Spinal cord (tissue), 9 donors: ENCODE measurements at regions not wholly inside any gene's neighbourhood (a gene's known extent, or its start where the extent isn't known, plus 50 kb on each side); places are given as distances from the start of the nearest gene placed in this dataset.

Source experiments
- DNase-seq, 6 donors: peaks; one replicate each; pipeline versions ENCODE4 v3.0.0 to v3.0.0-alpha.2; 2013 to 2015; ENCODE audit warnings: low spot score in 6 of 6, low read depth in 4 of 6
- H3K27ac ChIP-seq: one replicate; pipeline ENCODE4 v1.5.1; 2013; ENCODE audit warnings: low read depth, low read length, control low read depth
- H3K27me3 ChIP-seq: one replicate; pipeline ENCODE4 v1.6.1; 2013; ENCODE audit warnings: low read length; ENCODE audit not compliant: control insufficient read depth, insufficient read depth
- H3K36me3 ChIP-seq: one replicate; pipeline ENCODE4 v1.6.1; 2013; ENCODE audit warnings: low read length; ENCODE audit not compliant: control insufficient read depth, insufficient read depth
- H3K4me1 ChIP-seq: one replicate; pipeline ENCODE4 v1.6.1; 2013; ENCODE audit warnings: low read length; ENCODE audit not compliant: control insufficient read depth, insufficient read depth
- H3K4me3 ChIP-seq: one replicate; pipeline ENCODE4 v1.5.1; 2013; ENCODE audit warnings: low read depth, low read length, control low read depth
- H3K9me3 ChIP-seq: one replicate; pipeline ENCODE4 v1.6.1; 2013; ENCODE audit warnings: low read length; ENCODE audit not compliant: control insufficient read depth, insufficient read depth
- WGBS: methylation state at CpG from one replicate; pipeline ENCODE4 v1.1.5; 2013; ENCODE audit warnings: missing lambda C conversion rate; ENCODE audit not compliant: insufficient coverage; 5-methylcytosine and 5-hydroxymethylcytosine counted together
- donor health status: healthy.

DNA sequence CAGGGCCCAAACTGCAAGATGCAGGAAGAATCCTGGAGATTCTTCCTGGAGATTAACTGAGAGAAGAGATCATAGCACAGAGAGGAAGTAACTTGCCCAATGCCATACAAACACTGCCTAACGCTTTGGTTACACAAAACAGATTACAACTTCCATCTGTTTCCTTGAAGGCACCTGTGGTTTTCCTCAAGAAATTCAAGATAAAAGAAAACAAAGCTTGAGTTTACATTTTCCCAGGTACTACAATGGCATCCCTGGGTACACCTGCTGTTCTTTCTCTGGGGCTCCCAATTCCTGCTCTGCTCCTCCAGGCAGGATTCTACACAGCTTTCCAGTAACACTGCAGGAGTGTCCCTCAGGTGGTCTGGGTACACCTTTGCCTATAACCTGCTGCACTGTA, 781.9 kb upstream of the ID2 start:
- H3K9me3 ChIP-seq = no peaks in the 10 kb centered on the region
- no peaks in the 10 kb centered on the region for H3K36me3 ChIP-seq
- no peak overlapping the region for H3K4me3 ChIP-seq
- no peaks in the 10 kb centered on the region for H3K4me1 ChIP-seq
- WGBS = 55% methylated on average over 1 of the region's 1 CpG
- no peak overlapping the region for H3K27ac ChIP-seq
- DNase-seq = no peak
- H3K27me3 ChIP-seq = no peaks in the 10 kb centered on the region

DNA sequence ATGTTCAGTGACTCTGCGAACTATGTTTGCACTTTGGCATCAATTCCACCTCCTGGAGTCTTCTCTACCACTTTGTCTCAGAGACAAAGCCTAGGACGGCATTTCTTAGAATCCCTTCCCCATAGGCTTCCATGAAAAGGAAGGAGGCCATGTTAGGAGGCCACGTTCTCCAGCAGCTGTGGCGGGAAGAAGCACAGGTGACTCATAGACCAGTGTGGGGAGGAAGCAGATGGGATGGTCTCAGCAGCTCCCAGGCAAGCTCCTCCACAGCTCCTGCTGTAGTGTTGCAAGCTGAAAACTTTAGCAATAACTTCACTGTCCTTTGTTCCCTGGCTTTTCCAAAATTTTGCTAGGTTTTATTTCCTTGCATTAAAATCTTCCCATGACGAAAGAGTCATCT, 781.3 kb upstream of the ID2 start:
- Histone ChIP-seq H3K9me3 (no peaks in the 10 kb centered on the region), H3K4me1 (no peaks in the 10 kb centered on the region), H3K4me3 (no peak overlapping the region), H3K27ac (no peak overlapping the region), H3K36me3 (no peaks in the 10 kb centered on the region), H3K27me3 (no peaks in the 10 kb centered on the region)
- no peak for DNase-seq
- WGBS = no CpG with 5 or more reads among the region's 5 CpGs

DNA sequence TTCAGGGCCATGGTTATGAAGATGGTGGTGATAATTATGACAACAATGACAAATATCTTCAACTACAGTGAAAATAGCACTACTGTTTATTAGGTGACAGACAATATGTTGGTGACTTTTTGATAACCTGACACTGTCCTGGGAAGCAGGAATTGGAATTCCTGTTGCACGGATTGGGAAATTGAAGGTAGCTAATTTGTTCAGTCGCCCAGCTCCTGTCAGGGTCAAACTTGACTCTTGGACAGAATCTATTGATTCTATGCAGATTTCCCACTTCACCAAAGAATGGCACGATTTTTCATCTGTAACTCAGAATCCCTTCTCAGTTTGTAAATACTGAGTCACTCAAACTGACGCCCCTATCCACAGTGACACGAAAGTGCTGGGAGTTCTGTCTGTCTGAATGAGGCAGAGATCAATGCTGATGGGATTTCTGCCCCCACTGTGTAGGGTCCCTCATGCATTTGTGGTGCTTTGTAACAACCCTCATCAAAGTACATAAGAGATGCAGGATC, 779.5 kb upstream of the ID2 start:
- Histone ChIP-seq H3K4me3 (no peak overlapping the region), H3K9me3 (no peaks in the 10 kb centered on the region), H3K4me1 (no peaks in the 10 kb centered on the region), H3K27me3 (no peaks in the 10 kb centered on the region), H3K36me3 (no peaks in the 10 kb centered on the region), H3K27ac (no peak overlapping the region)
- DNase-seq = no peak
- WGBS = 80% methylated on average over 1 of the region's 5 CpGs

- Histone ChIP-seq H3K9me3 (no peaks in the 10 kb centered on the region), H3K27ac (no peak overlapping the region), H3K4me1 (no peaks in the 10 kb centered on the region), H3K36me3 (no peaks in the 10 kb centered on the region), H3K27me3 (no peaks in the 10 kb centered on the region), H3K4me3 (no peak overlapping the region)
- DNase-seq = no peak
- WGBS = 86% methylated on average over 2 of the region's 3 CpGs
Observed at GRCh38 chr2:7904319-7904718, 777.5 kb upstream of the ID2 start.

DNA sequence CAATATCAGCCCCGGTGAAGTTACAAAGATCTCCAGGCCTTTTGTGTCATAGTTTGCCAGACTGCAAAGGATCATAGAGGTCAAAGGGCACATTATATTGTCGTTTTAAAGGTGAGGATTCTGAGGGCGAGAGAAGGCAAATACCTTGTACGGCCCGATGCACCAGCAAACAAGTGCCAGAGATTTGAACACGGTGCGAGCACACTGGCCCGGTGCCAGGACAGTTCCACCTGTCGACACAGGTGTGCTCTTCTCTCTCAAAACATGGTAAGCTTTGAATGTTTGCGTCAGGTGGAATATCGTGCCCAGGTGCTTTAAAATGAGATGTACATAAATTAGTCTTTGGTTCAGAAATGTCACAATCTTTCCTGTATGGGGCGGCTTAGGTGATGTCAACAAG, 776.1 kb upstream of the ID2 start:
- no peak for DNase-seq
- H3K27ac ChIP-seq = no peak overlapping the region
- 90% methylated on average over 10 of the region's 12 CpGs for WGBS

DNA sequence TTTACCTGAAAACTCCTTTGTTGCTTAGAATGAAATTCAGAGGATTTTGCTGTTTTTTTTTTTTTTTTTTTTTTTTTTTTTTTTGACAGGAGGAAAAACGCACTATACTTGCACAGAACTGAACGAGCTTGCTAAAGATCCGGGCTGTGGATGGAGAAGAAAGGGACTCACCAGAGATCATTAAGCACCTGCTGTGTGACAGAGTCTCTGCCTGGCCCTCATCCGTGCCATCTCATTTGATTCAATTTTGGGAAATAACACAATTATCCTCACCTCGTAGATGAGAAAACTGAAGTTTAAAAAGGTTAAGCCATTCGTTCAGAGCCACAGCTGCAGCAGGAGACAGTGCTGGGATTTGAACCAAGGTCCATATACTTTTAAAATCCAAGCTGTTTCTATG, 775.4 kb upstream of the ID2 start:
- Histone ChIP-seq H3K36me3 (no peaks in the 10 kb centered on the region), H3K27ac (no peak overlapping the region), H3K4me3 (no peak overlapping the region), H3K9me3 (no peaks in the 10 kb centered on the region), H3K27me3 (no peaks in the 10 kb centered on the region), H3K4me1 (no peaks in the 10 kb centered on the region)
- DNase-seq = peak in 1 of 6 donors; percentile 26
- 40% methylated on average over 1 of the region's 6 CpGs for WGBS

More for the DNA sequence above, 776.1 kb upstream of the ID2 start:
- no peaks in the 10 kb centered on the region for H3K4me1 ChIP-seq
- H3K27me3 ChIP-seq = no peaks in the 10 kb centered on the region
- H3K4me3 ChIP-seq = no peak overlapping the region
- no peaks in the 10 kb centered on the region for H3K9me3 ChIP-seq
- H3K36me3 ChIP-seq = no peaks in the 10 kb centered on the region

DNA sequence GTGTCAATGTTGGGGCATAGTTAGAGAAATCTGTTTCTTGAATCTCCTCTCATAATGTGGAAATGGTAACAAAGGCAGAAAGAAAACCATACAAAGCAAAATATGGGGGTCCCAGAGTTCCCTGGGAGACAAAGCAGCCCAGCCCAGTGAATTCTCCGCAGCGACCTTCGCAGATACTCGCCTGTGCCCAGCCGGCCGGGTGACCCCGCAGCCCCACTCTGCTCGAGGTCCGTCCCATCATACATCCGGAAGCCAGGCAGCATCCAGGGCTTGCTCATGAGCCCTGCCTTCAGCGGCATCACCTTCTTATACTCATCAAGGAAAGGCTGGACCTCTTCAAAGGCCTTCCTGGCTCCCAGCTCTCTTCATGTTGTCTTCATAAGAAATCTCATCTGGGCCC, 774.8 kb upstream of the ID2 start:
- 94% methylated on average over 11 of the region's 11 CpGs for WGBS
- no peak for DNase-seq
- H3K27ac ChIP-seq = no peak overlapping the region
- no peaks in the 10 kb centered on the region for H3K36me3 ChIP-seq
- H3K4me1 ChIP-seq = no peaks in the 10 kb centered on the region
- H3K4me3 ChIP-seq = no peak overlapping the region
- H3K9me3 ChIP-seq = no peaks in the 10 kb centered on the region
- no peaks in the 10 kb centered on the region for H3K27me3 ChIP-seq

- Histone ChIP-seq H3K36me3 (no peaks in the 10 kb centered on the region), H3K27me3 (no peaks in the 10 kb centered on the region), H3K4me3 (no peak overlapping the region), H3K9me3 (no peaks in the 10 kb centered on the region), H3K27ac (no peak overlapping the region), H3K4me1 (no peaks in the 10 kb centered on the region)
- WGBS = 89% methylated on average over 2 of the region's 3 CpGs
- no peak for DNase-seq
Observed at GRCh38 chr2:7910752-7911151, 771.1 kb upstream of the ID2 start.

DNA sequence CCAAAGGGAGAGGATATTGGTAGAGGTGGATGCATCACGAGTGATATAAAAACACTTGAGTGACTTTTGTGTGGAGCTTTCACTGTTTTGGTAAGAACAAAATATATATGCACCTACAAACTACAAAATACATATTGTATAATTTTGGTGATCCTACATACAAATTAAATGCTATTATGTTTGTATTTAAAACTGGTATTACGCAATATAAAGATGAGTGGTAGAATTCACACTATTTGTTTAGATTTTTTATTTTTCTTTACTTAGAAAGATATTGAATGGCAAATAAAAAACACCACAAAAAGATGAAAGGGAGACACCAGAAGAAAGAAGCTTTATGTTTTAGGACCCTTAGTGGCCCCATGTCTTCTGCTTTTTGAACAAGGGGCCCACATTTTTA, 770.7 kb upstream of the ID2 start:
- no peak for DNase-seq

DNA sequence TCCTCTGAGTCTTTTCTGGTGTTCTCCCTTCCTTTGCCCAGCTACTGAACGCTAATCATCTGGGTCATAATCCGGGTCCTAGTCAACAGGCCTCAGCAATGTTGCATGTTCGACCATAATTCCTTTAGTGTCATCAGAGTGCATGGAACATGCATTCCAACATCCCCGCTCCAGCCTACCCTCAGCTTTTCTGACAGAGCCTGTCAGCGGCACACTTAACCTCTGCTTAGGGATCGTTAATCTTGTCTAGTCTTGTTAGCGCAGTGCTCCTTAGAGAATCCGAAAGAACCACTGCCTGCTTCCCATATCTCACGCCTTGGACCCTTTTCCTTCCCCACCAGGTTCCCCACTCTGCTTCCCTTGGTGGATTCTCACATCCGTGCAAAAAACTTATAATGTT, 767.9 kb upstream of the ID2 start:
- H3K4me3 ChIP-seq = no peak overlapping the region
- no peaks in the 10 kb centered on the region for H3K36me3 ChIP-seq
- H3K9me3 ChIP-seq = no peaks in the 10 kb centered on the region
- 70% methylated on average over 9 of the region's 10 CpGs for WGBS
- no peaks in the 10 kb centered on the region for H3K27me3 ChIP-seq
- no peak for DNase-seq
- no peaks in the 10 kb centered on the region for H3K4me1 ChIP-seq
- no peak overlapping the region for H3K27ac ChIP-seq

More for the DNA sequence above, 770.7 kb upstream of the ID2 start:
- H3K4me1 ChIP-seq = no peaks in the 10 kb centered on the region
- H3K27ac ChIP-seq = no peak overlapping the region
- no peaks in the 10 kb centered on the region for H3K27me3 ChIP-seq
- no CpG with 5 or more reads among the region's 2 CpGs for WGBS
- H3K4me3 ChIP-seq = no peak overlapping the region
- H3K9me3 ChIP-seq = no peaks in the 10 kb centered on the region
- no peaks in the 10 kb centered on the region for H3K36me3 ChIP-seq
